NCI-H524 (cell line): ENCODE measurements at regions not wholly inside any gene's neighbourhood (a gene's known extent, or its start where the extent isn't known, plus 50 kb on each side); places are given as distances from the start of the nearest gene placed in this dataset.
"Not testable (repeated sequence)": the region's sequence is repeated elsewhere in the genome, so short reads cannot be mapped to it uniquely, and the experiment has no call there.

Source experiments
- DNase-seq, 2 experiments: peaks; one replicate each; lab custom pipeline; 2025; lab: John Stamatoyannopoulos, UW

DNA sequence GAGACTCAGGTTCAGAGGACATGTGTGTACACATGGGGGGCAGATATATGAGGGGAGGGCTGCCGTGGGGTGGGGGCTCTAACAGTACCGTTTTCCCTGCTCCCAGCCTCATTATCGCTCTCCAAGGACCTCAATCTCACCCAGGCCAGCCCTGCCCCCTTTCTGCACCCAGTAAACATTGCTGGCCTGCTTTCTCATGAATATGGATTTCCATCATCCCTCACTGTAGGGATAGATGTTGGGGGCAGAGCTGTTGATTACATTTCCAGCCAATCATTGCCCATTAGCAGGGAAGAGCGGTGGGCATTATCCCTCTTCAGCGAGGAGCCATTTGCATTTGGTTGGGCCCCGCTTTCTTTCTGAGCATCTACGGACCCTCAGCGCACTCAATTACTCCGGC lies 273.8 kb downstream of the RPS6KC1 start:
- no peak for DNase-seq

DNA sequence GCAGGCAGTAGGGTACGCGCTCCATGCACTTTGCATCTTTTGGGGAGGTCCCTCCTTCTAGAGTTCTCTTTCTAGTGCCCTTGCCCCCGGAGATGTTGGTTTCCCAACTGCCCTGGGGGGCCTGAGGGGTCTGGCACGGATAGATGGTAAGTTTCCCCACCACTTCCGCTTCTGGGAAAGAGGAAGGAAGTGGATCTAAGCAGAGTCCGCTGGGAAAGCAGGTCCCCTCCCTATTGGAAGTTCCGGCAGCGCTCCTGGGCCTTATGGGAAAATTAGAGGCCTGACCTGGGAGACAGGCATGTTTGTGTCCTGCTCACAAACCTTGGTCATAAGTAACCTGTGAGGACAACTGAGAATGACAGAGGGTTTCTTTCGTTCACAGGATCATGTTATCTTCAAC lies 274.4 kb downstream of the RPS6KC1 start:
- no peak for DNase-seq

DNA sequence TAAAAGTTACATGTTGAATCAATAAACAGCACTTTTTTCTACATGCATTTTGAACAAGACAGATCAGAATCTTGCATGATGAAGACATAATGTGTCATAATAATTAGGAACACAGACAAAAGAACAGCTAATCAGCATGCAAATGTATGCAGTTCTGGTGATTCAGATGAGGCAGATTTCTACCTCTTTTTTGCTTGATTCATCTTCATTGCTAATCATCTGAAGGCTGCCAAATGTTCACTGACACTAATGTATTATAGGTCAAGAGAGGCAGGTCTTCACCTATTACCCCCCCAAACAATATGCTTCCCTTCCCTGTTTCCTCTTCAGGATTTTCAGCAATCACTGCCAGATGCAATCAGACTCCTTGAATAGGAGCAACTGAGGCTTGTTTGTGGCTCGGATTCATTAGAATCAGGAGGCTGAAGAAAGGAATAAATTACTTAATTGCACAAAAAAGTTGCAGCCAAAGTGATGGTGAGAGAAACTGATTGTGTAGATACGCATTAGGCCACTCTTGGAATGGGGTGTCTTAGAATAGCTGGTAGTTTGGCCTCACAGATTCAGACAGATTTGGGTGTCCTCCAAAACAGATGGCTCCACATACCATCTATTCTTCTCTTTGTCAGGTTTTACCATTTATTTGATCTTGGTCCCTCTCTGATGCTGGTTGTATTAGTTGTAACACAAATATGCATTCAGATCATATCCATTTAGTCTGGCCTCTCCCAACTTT lies 275.4 kb downstream of the RPS6KC1 start:
- DNase-seq, result peak in 1 of 2 experiments; percentile 13

GRCh38 chr1:213327017-213327667 lies 276.1 kb downstream of the RPS6KC1 start:
- no peak for DNase-seq

- no peak for DNase-seq
Observed at GRCh38 chr1:213329406-213330008, 278.5 kb downstream of the RPS6KC1 start.

- DNase-seq, result no peak
Observed at GRCh38 chr1:213330281-213330680, 279.2 kb downstream of the RPS6KC1 start.

DNA sequence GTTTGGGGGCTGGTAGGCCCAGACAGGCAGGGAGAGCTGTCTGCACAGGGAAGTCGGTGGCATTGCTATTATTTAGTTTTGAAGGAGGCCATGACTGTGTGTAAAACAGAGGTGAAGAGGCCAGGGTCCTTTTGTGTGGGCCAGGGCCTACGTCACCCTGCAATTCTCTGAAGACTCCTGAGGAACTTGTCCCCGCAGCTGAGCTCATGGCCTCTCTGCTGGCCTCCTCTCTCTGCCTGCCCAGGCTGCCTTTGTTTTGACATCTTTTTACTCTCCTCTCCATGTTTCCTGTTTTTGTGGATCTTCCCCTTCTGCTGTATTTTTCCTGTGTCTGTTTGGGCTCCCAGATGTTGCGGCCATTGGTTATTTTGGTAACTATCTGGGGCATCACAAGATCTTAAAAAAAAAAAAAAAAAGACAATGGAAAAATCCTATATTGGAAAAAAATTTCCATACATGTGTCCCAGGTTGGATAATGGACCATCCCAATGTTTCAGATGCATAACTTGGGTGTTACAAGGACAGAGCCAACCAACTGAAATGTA lies 280.7 kb downstream of the RPS6KC1 start:
- DNase-seq, result no peak

DNA sequence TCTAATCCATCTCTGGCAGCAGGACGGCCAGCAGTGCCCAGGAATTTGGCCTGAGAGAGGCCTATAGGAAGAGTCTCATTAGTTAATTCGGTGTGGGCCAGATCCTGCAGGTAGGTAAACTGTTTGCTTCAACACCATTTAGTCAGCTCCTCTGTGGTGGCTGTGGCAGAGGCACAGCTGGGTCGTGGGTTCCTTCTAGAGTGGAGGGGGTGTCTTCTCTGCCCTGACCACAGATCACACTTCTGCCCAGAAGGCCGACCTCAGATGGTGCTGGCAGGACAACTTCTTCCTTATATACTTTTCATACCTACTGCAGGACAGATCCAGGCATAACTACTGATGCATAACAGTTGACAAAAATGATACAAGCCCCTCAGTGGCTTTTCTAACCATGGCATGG lies 281.4 kb downstream of the RPS6KC1 start:
- DNase-seq, result no peak

GRCh38 chr1:213333121-213333520 lies 282.1 kb downstream of the RPS6KC1 start:
- DNase-seq, result no peak

- DNase-seq, result peak; percentile 91 to 97
Observed at GRCh38 chr1:213335084-213335483, 284.0 kb downstream of the RPS6KC1 start.

- DNase-seq, result no peak
Observed at GRCh38 chr1:213337025-213337678, 286.1 kb downstream of the RPS6KC1 start.

- DNase-seq, result no peak
Observed at GRCh38 chr1:213340593-213340992, 289.6 kb downstream of the RPS6KC1 start.

- DNase-seq, result no peak
Observed at GRCh38 chr1:213345621-213346020, 294.6 kb downstream of the RPS6KC1 start.

DNA sequence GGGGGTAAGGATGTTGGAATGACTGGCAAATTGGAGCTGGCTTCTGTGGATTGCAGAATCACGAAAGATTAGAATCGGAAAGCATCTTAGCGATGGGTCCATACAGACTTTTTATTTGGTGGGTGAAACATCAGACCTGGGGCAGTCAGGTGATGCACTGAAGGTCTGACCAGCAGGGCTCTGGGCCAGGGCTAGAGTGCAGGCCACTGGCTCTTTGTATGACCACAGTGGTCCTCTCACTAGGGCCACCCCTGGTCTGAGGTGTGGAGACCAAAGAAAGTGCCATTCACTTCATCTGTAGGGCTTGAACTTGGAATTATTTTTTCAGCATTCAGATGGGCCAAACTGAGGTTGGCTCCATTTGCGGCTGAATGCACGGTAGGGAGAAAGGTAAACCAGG lies 306.4 kb downstream of the RPS6KC1 start:
- DNase-seq, result no peak

GRCh38 chr1:213358368-213358767 lies 307.3 kb downstream of the RPS6KC1 start:
- DNase-seq, result not testable (repeated sequence)

DNA sequence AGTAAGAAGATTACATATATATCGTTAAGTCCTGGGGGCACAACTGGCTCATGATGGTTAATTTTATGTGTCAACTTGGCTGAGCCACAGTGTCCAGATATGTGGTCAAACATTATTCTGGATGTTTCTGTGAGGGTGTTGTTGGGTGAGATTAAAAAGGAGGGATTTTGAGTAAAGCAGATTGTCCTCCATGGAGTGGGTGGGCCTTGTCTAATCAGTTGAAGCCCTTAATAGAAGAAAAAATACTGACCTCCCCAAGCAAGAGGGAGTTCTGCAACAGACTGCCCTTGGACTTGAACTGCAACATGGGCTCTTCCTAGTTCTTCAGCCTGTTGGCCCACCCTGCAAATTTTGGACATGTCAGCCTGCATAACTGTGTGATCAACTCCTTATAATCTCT lies 311.6 kb downstream of the RPS6KC1 start:
- no peak for DNase-seq

DNA sequence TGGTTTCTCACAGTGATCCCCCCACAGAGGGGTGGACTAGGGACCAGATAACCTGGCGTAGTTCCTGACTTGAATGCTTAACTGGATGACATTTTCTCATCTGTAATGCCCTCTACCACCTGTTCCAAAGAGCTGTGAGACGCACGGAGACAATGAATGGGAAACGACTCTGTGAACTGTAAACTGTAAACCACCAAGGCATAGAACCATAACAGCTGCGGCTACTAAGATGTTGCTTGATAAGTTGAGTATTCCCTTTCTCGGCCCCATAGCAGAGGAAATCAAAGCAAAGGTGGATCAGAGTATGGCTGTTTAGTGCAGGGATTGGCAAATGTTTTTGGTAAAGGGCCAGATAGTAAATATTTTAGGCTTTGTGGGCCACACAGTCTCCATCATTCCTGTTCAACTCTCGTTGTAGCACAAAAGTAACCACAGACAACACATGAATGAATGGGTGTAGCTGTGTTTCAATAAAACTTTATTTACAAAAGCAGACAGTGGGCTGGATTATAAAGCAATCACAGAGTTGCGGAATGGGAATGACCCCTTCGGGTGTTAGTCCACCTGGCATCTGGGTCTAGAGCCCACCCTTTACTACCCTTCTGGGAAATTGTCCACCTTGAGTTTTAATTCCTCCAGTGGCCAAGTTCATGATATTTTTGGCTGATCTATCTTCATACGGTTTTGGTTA lies 315.2 kb downstream of the RPS6KC1 start:
- DNase-seq, result no peak

DNA sequence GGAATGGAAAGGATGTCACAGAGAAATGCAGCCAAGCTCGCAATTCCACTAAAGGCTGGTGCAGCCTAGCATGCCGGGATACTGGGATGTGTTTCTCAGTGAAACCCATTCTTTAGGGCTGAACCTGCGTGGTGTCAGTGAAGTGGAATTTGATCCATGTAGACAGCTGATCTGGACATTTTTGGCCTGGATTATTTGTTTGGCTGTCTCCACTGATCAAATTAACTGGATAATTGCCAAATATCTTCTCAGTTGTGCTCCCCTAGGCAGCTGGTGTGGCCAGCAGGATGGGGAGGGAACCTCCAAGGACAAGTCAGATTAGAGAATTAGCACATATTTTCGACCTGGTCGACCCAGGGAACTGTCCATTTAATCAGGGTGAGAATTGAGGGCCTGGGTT lies 318.4 kb downstream of the RPS6KC1 start:
- peak in 1 of 2 experiments; percentile 51 for DNase-seq

DNA sequence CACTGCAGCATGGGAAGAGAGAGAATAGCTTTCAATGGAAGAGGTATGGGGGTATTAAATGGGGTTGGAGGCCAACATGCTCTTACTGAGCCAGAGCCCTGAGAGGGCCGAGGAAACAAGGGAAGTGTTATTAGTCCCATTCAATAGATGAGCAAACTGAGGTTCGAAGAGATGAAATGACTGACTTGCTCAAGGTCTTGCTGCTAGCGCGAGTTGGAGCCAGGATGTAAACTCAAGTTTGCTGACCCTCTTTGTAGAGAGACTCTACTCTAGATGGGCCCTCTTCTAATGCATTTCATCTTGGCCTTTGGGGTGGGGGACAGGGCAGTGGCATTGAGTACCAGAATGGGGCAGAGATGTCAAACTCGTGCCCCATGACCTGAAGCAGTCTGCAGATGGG lies 319.5 kb downstream of the RPS6KC1 start:
- DNase-seq, result no peak

GRCh38 chr1:213371525-213371846 lies 320.4 kb downstream of the RPS6KC1 start:
- DNase-seq, result no peak

- DNase-seq, result no peak
Observed at GRCh38 chr1:213371847-213372619, 321.0 kb downstream of the RPS6KC1 start.
